SK-N-SH (cell line): ENCODE measurements at regions not wholly inside any gene's neighbourhood (a gene's known extent, or its start where the extent isn't known, plus 50 kb on each side); places are given as distances from the start of the nearest gene placed in this dataset.

Experiments
- CTCF ChIA-PET: fragments of 300-600, 350-600 bp; formaldehyde crosslinking; extraction: SDS; loops from one replicate; lab custom pipeline; 2021; lab: Yijun Ruan, JAX
- POLR2A ChIA-PET: fragments of 350-600 bp; sonication (Branson Sonifier 250); formaldehyde crosslinking; extraction: SDS; loops from one replicate; lab custom pipeline; 2020; ENCODE audit warnings: antibody characterized with exemption, inconsistent platforms; lab: Yijun Ruan, JAX
- DNase-seq: peaks from one replicate; pipeline ENCODE4 v3.0.0; 2012
- H2AFZ ChIP-seq: fragments of 200-600 bp; sonication (generic); 2 replicates; pipeline ENCODE4 v1.8.1; 2016; ENCODE audit warnings: antibody characterized with exemption, mild to moderate bottlenecking, low read depth
- H3F3A ChIP-seq: fragments of 200-600 bp; sonication (generic); replicated peaks from 2 replicates; pipeline ENCODE3; 2016; ENCODE audit warnings: antibody characterized with exemption, mild to moderate bottlenecking; ENCODE audit not compliant: insufficient read depth
- H3K27ac ChIP-seq, 2 experiments: fragments of 200-500 bp in 1 of 2; fragments of 200-600 bp in 1 of 2; sonication (Bioruptor generic) in 1 of 2; sonication (generic), shearing (Covaris generic) in 1 of 2; 2 replicates each; pipeline versions ENCODE4 v1.5.1 to v1.6.1; 2014 to 2016; ENCODE audit warnings: low read depth in 2 of 2, inconsistent platforms in 1 of 2, low read length in 1 of 2, mild to moderate bottlenecking in 1 of 2, mixed read lengths in 1 of 2
- H3K27me3 ChIP-seq: fragments of 200-600 bp; sonication (generic), shearing (Covaris generic); 2 replicates; pipeline ENCODE4 v1.6.1; 2016; ENCODE audit warnings: mixed run types; ENCODE audit not compliant: insufficient read depth
- H3K36me3 ChIP-seq, 2 experiments: fragments of 200-500 bp in 1 of 2; fragments of 200-600 bp in 1 of 2; sonication (Bioruptor generic) in 1 of 2; sonication (generic) in 1 of 2; replicated peaks in 1 of 2; 2 replicates each; pipeline versions ENCODE3 to v1.5.1; 2014 to 2016; ENCODE audit warnings: low read length in 1 of 2, mild to moderate bottlenecking in 1 of 2; ENCODE audit not compliant: insufficient read depth in 2 of 2, control insufficient read depth in 1 of 2
- H3K4me1 ChIP-seq, 2 experiments: fragments of 200-500 bp in 1 of 2; fragments of 200-600 bp in 1 of 2; sonication (Bioruptor generic) in 1 of 2; sonication (generic), shearing (Covaris generic) in 1 of 2; 2 replicates each; pipeline versions ENCODE4 v1.5.1 to v1.6.1; 2014 to 2016; ENCODE audit warnings: low read depth in 1 of 2, low read length in 1 of 2, mixed run types in 1 of 2; ENCODE audit not compliant: insufficient read depth in 2 of 2, control insufficient read depth in 1 of 2
- H3K4me2 ChIP-seq: fragments of 200-600 bp; sonication (generic), shearing (Covaris generic); 2 replicates; pipeline ENCODE4 v1.6.1; 2017; ENCODE audit warnings: mixed run types
- H3K4me3 ChIP-seq, 2 experiments: fragments of 200-500 bp in 1 of 2; fragments of 200-600 bp in 1 of 2; sonication (Bioruptor generic) in 1 of 2; sonication (generic), shearing (Covaris generic) in 1 of 2; 2 replicates each; pipeline versions ENCODE4 v1.5.1 to v1.8.1; 2014 to 2016; ENCODE audit warnings: low read depth in 2 of 2, inconsistent platforms in 1 of 2, low read length in 1 of 2, mild to moderate bottlenecking in 1 of 2, mixed read lengths in 1 of 2, moderate library complexity in 1 of 2
- H3K79me2 ChIP-seq: fragments of 200-600 bp; sonication (generic); 2 replicates; pipeline ENCODE4 v1.8.1; 2017; ENCODE audit warnings: mild to moderate bottlenecking; ENCODE audit not compliant: insufficient read depth
- H3K9ac ChIP-seq: fragments of 200-600 bp; sonication (generic); 2 replicates; pipeline ENCODE4 v1.6.1; 2017; ENCODE audit warnings: mixed run types
- H3K9me2 ChIP-seq: fragments of 200-600 bp; sonication (generic); 2 replicates; pipeline ENCODE4 v1.6.1; 2017; ENCODE audit warnings: mixed run types
- H3K9me3 ChIP-seq: fragments of 200-600 bp; sonication (generic); 2 replicates; pipeline ENCODE4 v1.6.1; 2017; ENCODE audit warnings: mixed run types, mild to moderate bottlenecking, moderate library complexity
- H4K20me1 ChIP-seq: fragments of 200-600 bp; sonication (generic); 2 replicates; pipeline ENCODE4 v1.6.1; 2017; ENCODE audit warnings: mild to moderate bottlenecking, mixed run types; ENCODE audit not compliant: insufficient read depth
- CTCF ChIP-seq: fragments of 200-600 bp; sonication (generic); IDR thresholded peaks from 2 replicates; pipeline ENCODE4 v1.6.1; 2017; ENCODE audit warnings: antibody characterized with exemption, mild to moderate bottlenecking, moderate library complexity
- EP300 ChIP-seq, 2 experiments: IDR thresholded peaks; 2 replicates each; pipeline versions ENCODE4 v1.4.0 to v1.6.1; 2012; ENCODE audit warnings: borderline replicate concordance in 1 of 2, low read depth in 1 of 2, low read length in 1 of 2
- FOXJ3 ChIP-seq: sonication (generic); formaldehyde crosslinking; IDR thresholded peaks from 2 replicates; pipeline ENCODE4 v1.5.1; 2020; ENCODE audit warnings: mild to moderate bottlenecking, missing genetic modification reagents
- FOXM1 ChIP-seq: IDR thresholded peaks from 2 replicates; pipeline ENCODE4 v1.4.0; 2012; ENCODE audit warnings: low read depth, mild to moderate bottlenecking
- GATA2 ChIP-seq: sonication (generic); formaldehyde crosslinking; IDR thresholded peaks from 2 replicates; pipeline ENCODE4 v1.5.0; 2020; ENCODE audit warnings: mild to moderate bottlenecking, missing genetic modification reagents
- MEF2A ChIP-seq: IDR thresholded peaks from 2 replicates; pipeline ENCODE4 v1.4.0; 2012; ENCODE audit warnings: low read depth, borderline replicate concordance
- NRF1 ChIP-seq: IDR thresholded peaks from 2 replicates; pipeline ENCODE4 v1.6.1; 2012; ENCODE audit warnings: low read depth, mild to moderate bottlenecking, low read length
- RFX5 ChIP-seq: IDR thresholded peaks from 2 replicates; pipeline ENCODE4 v1.6.1; 2012; ENCODE audit warnings: mild to moderate bottlenecking, improper control_type of control experiment, low read length
- TAF1 ChIP-seq: IDR thresholded peaks from 2 replicates; pipeline ENCODE4 v1.6.1; 2012; ENCODE audit warnings: low read depth, mild to moderate bottlenecking, low read length, moderate library complexity, borderline replicate concordance
- TCF12 ChIP-seq: IDR thresholded peaks from 2 replicates; pipeline ENCODE4 v1.4.0; 2012
- TEAD4 ChIP-seq: IDR thresholded peaks from 2 replicates; pipeline ENCODE4 v1.4.0; 2012; ENCODE audit warnings: mild to moderate bottlenecking, borderline replicate concordance; ENCODE audit not compliant: insufficient read depth
- USF2 ChIP-seq: fragments of 150-350 bp; IDR thresholded peaks from 2 replicates; pipeline ENCODE4 v1.6.1; 2017; ENCODE audit warnings: antibody characterized with exemption, low read length, low read depth, borderline replicate concordance
- WGBS: methylation state at CpG from one replicate; pipeline ENCODE4 v1.1.6; 2017; ENCODE audit warnings: low lambda C conversion rate; 5-methylcytosine and 5-hydroxymethylcytosine counted together
- TF ChIP-seq, protein P1 (sequence below): IDR thresholded peaks from 2 replicates; pipeline ENCODE4 v1.4.0; 2012; ENCODE audit warnings: low read depth

GRCh38 chr11:44404301-44404700, 94.4 kb upstream of the ALX4 start (continued):
- TF ChIP-seq CTCF = no peak

DNA sequence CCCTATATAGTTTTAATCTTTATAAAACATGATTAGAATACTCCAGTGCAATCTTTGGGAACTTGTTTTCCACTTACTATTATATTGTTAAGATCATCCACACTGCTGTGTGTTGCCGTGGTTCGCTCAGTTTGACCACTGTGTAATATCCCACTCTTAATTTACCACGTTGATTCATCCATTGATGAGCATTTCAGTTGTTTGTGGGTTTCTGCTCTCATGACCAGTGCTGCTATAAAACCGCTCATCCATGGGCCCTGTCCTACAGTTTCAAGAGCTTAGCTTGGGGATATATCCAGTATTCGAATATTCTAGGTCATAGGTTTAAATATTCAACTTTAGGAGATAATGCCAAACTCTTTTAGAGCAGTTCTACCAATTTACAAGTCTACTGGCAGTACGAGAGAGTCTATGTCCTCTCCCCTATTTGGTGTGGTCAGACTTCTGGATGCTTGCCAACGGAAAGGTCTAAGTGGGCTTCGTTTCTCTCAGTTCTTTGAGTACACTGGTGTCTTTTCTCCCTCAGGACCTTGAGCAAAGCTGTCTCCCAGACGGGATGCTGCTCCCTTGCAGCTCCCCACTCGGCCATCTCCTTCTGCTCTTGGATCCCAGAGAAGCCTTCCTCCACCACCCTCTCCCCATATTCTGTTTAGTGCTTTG, 94.9 kb upstream of the ALX4 start:
- TF ChIP-seq NRF1 (no peak), USF2 (no peak), EP300 (IDR thresholded peaks at IDR 0.05; ENCODE audit: borderline replicate concordance in 1 of 2, low read depth in 1 of 2, low read length in 1 of 2) (no peak), TEAD4 (no peak), MEF2A (no peak)
- TF ChIP-seq, protein P1, sequence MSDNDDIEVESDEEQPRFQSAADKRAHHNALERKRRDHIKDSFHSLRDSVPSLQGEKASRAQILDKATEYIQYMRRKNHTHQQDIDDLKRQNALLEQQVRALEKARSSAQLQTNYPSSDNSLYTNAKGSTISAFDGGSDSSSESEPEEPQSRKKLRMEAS = no peak
- Histone ChIP-seq H3K9ac (no peak overlapping the region), H3K36me3 (no peaks in the 10 kb centered on the region), H3K4me3 (no peak overlapping the region), H3K4me2 (no peak overlapping the region), H3K79me2 (no peaks in the 10 kb centered on the region), H3F3A (no peaks in the 10 kb centered on the region), H3K27me3 (0 out of 2 replicates have a peak, but pooled peaks cover 3% of the 10 kb centered on the region), H3K4me1 (peaks cover 0 to 5% of the 10 kb centered on the region in 2 experiments; a peak in 1 of 4 replicates), H3K9me2 (no peaks in the 10 kb centered on the region), H3K27ac (no peak overlapping the region), H2AFZ (no peak overlapping the region), H4K20me1 (no peaks in the 10 kb centered on the region), H3K9me3 (no peaks in the 10 kb centered on the region)
- WGBS = 38% methylated on average over 10 of the region's 10 CpGs
- POLR2A ChIA-PET = no interaction called here
- CTCF ChIA-PET = interaction anchor here (1.5 kb wide), 1 partner anchor 23 kb away, joined by 3 read pairs; no protein-coding TSS in a partner anchor
- DNase-seq = no peak

DNA sequence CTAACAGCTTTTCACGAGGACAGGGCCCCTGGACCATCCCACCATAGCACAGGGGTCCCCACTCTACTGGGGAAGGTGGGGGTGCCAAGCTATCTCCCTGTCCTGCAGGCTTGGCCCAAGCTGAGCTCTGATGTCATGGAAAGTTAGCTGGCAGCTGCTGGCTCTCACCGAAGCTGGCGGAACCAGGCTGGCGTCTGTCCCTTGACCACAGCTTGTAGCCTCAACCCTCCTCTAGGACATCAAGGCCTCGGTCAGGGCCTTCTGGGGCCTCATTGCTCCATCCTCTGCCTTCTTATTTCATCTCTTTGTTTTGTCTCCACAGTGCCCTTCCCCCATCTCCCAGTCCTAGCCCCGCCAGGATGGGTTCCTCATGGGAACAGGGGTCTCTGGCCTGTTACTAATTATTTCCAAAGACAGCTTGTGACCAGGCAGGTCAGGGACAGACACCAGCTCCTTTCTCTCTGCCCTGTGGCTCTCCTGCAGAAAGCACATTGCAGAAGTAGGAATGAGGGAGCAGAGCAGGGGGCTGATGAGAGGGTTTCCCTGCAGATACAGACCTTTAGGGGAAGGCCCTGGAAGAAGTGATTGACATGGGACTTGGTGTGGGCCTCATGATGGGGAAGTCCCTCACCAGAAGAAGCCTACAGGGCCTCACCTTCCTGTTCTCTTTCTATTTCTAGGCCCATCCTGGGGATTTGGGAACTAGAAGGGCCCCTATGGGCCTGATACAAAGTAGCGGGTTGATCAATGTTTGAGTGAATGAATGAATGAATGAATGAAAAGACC, 97.5 kb upstream of the ALX4 start:
- Histone ChIP-seq H3K9me2 (no peaks in the 10 kb centered on the region), H3K27ac (no peak overlapping the region), H3K4me2 (no peak overlapping the region), H3K4me1 (peaks cover 0 to 5% of the 10 kb centered on the region in 2 experiments; a peak in 1 of 4 replicates)
- TF ChIP-seq TCF12 = no peak
- no peak for TF ChIP-seq TAF1
- no peak for TF ChIP-seq FOXJ3 (CRISPR knock-in tag)
- no peak for TF ChIP-seq FOXM1
- TF ChIP-seq MEF2A = no peak
- no peak for TF ChIP-seq GATA2 (CRISPR knock-in tag)
- TF ChIP-seq USF2 = no peak
- no peak for TF ChIP-seq RFX5
- TF ChIP-seq, all 33 proteins: peak for 0
- Histone ChIP-seq H4K20me1 (no peaks in the 10 kb centered on the region), H3K79me2 (no peaks in the 10 kb centered on the region), H3K4me3 (no peak overlapping the region), H3F3A (no peaks in the 10 kb centered on the region), H3K9ac (no peak overlapping the region), H3K9me3 (no peaks in the 10 kb centered on the region), H3K36me3 (no peaks in the 10 kb centered on the region), H2AFZ (no peak overlapping the region), H3K27me3 (0 out of 2 replicates have a peak, but pooled peaks cover 3% of the 10 kb centered on the region)
- DNase-seq = no peak
- POLR2A ChIA-PET = no interaction called here
- 45% methylated on average over 6 of the region's 7 CpGs for WGBS
- CTCF ChIA-PET = interaction anchor here (1.0 to 1.6 kb wide), 2 partner anchors 20 to 122 kb away, joined by 4 to 6 read pairs; no protein-coding TSS in a partner anchor
